ENCODE measurements at regions not wholly inside any gene's neighbourhood (a gene's known extent, or its start where the extent isn't known, plus 50 kb on each side); places are given as distances from the start of the nearest gene placed in this dataset.

- H3K36me3 ChIP-seq (replicated peaks in 1 of 2; ENCODE audit: control insufficient read depth in 1 of 2, insufficient read depth in 2 of 2, low read length in 2 of 2) = no peaks in the 10 kb centered on the region
- in situ Hi-C loops (cut with HindIII; ENCODE audit: extremely low pct_ligation_motif_present, low pct_unique_long_range_greater_than_20kb) (no loop called here), intact Hi-C loops (cut with micrococcal nuclease; ENCODE audit: unreplicated experiment) (no loop called here)
- no peak overlapping the region for H2AFZ ChIP-seq (ENCODE audit: low read length)
- no TSS peak for BruUV-seq (replicated peaks)
- no peaks in the 10 kb centered on the region for H3K9me3 ChIP-seq (ENCODE audit: low read length)
- no peak overlapping the region for H3K9ac ChIP-seq (ENCODE audit: insufficient read depth, low read depth, low read length)
- WGBS (ENCODE audit: low lambda C conversion rate) = 2% methylated on average over 2 of the region's 2 CpGs
- no peaks in the 10 kb centered on the region for H3K79me2 ChIP-seq (ENCODE audit: insufficient read depth, low read length)
- H4K20me1 ChIP-seq (ENCODE audit: insufficient read depth, low read length) = no peaks in the 10 kb centered on the region
- no peak overlapping the region for H3K4me2 ChIP-seq (ENCODE audit: low read depth, low read length)
- no peak overlapping the region for H3K27ac ChIP-seq (ENCODE audit: extremely low read length, insufficient read depth, low read length)
- no peak overlapping the region for H3K4me3 ChIP-seq (replicated peaks in 1 of 3; ENCODE audit: insufficient read depth in 1 of 3, low read depth in 2 of 3, low read length in 3 of 3)
- DNase-seq (ENCODE audit: low spot score) (no peak), FAIRE-seq (no peak), ATAC-seq (no peak)
- CTCF ChIA-PET (ENCODE audit: low intra/inter-chr PET ratio, low total read pairs) = no interaction called here
- no peaks in the 10 kb centered on the region for H3K4me1 ChIP-seq (ENCODE audit: insufficient read depth, low read length)
- no peaks in the 10 kb centered on the region for H3K27me3 ChIP-seq (ENCODE audit: control insufficient read depth in 1 of 2, insufficient read depth in 2 of 2, low read length in 2 of 2)
- TF ChIP-seq KLF15 (CRISPR knock-in tag; IDR thresholded peaks at IDR 0.05; ENCODE audit: borderline replicate concordance) (no peak), ZFP82 (CRISPR knock-in tag; IDR thresholded peaks at IDR 0.05; ENCODE audit: borderline replicate concordance) (no peak), TERF1 (CRISPR knock-in tag; IDR thresholded peaks at IDR 0.05) (no peak), IRF2 (CRISPR knock-in tag; IDR thresholded peaks at IDR 0.05) (no peak), BRD4 (CRISPR knock-in tag; IDR thresholded peaks at IDR 0.05) (no peak), PRMT3 (CRISPR knock-in tag; IDR thresholded peaks at IDR 0.05; ENCODE audit: borderline replicate concordance, low read depth) (no peak), KLF12 (CRISPR knock-in tag; IDR thresholded peaks at IDR 0.05; ENCODE audit: borderline replicate concordance) (no peak), SYNCRIP (IDR thresholded peaks at IDR 0.05; ENCODE audit: insufficient read depth, low read depth, low read length) (no peak), POLR2G (IDR thresholded peaks at IDR 0.05; ENCODE audit: low read depth, low read length) (no peak), ZNF605 (CRISPR knock-in tag; IDR thresholded peaks at IDR 0.05) (no peak), ZBTB40 (IDR thresholded peaks at IDR 0.05) (no peak), ZBTB40 (CRISPR knock-in tag; IDR thresholded peaks at IDR 0.05) (no peak)
- TF ChIP-seq, protein P1, sequence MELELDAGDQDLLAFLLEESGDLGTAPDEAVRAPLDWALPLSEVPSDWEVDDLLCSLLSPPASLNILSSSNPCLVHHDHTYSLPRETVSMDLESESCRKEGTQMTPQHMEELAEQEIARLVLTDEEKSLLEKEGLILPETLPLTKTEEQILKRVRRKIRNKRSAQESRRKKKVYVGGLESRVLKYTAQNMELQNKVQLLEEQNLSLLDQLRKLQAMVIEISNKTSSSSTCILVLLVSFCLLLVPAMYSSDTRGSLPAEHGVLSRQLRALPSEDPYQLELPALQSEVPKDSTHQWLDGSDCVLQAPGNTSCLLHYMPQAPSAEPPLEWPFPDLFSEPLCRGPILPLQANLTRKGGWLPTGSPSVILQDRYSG (CRISPR knock-in tag; IDR thresholded peaks at IDR 0.05) = no peak
- POLR2A ChIA-PET = no interaction called here
Observed at GRCh38 chr11:15519911-15520310, 405.2 kb downstream of the INSC start.
